ENCODE measurements at regions not wholly inside any gene's neighbourhood (a gene's known extent, or its start where the extent isn't known, plus 50 kb on each side); places are given as distances from the start of the nearest gene placed in this dataset.

DNA sequence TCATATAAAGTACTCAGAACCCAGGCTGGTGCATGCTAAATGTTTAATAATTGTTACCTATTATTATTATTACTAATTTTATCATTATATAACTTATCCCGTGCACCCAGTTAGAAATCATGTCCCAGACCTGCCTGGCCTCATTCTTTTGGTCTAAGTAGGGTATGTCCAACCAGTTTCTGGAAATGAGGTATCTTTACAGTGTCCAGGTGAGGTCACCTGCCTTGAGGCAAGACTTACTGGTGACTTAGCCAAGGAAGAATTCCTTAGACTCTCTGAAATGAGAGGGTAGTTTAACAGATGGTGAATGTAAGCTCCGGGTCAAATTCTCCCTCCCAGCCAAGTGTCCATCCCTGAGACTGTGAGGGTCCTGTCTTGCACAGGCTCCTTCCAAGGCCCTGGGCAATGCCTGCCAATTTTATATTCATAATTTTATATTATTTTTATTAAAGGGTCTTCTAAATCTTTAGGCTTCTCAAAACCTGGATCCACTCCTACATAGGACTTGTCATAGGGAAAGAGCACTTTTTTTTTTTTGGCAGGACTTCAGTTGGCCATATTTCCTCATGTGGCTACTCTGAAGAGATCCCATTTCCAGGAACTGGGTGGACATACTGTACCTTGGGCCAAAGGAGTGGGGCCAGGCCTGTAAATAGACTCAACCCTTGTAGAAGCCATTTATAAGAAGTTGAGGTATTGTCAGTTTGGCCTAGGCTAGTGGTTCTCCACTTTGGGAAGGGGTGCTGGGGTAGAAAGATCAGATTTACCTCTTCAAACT is 96.7 kb upstream of the KCNA3 start:
- Histone ChIP-seq H3K4me3 (no peak overlapping the region), H3K27me3 (no peaks in the 10 kb centered on the region), H3K4me1 (ENCODE audit: insufficient read depth) (no peaks in the 10 kb centered on the region), H3K9me3 (no peaks in the 10 kb centered on the region), H3K36me3 (no peaks in the 10 kb centered on the region), H3K27ac (no peak overlapping the region)
- 76 to 82% (median 76%) methylated on average over 2 of the region's 2 CpGs for WGBS, 3 donors
- DNase-seq = no peak
- TF ChIP-seq EP300 (IDR thresholded peaks at IDR 0.05) = no peak
- TF ChIP-seq, protein P1, sequence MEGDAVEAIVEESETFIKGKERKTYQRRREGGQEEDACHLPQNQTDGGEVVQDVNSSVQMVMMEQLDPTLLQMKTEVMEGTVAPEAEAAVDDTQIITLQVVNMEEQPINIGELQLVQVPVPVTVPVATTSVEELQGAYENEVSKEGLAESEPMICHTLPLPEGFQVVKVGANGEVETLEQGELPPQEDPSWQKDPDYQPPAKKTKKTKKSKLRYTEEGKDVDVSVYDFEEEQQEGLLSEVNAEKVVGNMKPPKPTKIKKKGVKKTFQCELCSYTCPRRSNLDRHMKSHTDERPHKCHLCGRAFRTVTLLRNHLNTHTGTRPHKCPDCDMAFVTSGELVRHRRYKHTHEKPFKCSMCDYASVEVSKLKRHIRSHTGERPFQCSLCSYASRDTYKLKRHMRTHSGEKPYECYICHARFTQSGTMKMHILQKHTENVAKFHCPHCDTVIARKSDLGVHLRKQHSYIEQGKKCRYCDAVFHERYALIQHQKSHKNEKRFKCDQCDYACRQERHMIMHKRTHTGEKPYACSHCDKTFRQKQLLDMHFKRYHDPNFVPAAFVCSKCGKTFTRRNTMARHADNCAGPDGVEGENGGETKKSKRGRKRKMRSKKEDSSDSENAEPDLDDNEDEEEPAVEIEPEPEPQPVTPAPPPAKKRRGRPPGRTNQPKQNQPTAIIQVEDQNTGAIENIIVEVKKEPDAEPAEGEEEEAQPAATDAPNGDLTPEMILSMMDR (IDR thresholded peaks at IDR 0.05) = no peak
- TF ChIP-seq POLR2A (IDR thresholded peaks at IDR 0.05) = no peak
- intact Hi-C loops (cut with DNase I) = no loop called here

- DNase-seq = no peak
- Histone ChIP-seq H3K36me3 (no peaks in the 10 kb centered on the region), H3K27ac (no peak overlapping the region), H3K27me3 (no peaks in the 10 kb centered on the region), H3K4me1 (ENCODE audit: insufficient read depth) (no peaks in the 10 kb centered on the region), H3K9me3 (no peaks in the 10 kb centered on the region), H3K4me3 (no peak overlapping the region)
- TF ChIP-seq, protein P1 (IDR thresholded peaks at IDR 0.05) = no peak
- TF ChIP-seq POLR2A (IDR thresholded peaks at IDR 0.05) (no peak), EP300 (IDR thresholded peaks at IDR 0.05) (no peak)
- 47 to 58% (median 48%) methylated on average over 2 of the region's 2 CpGs for WGBS, 3 donors
- intact Hi-C loops (cut with DNase I) = no loop called here
These were observed 96.1 kb upstream of the KCNA3 start for GRCh38 chr1:110770832-110771231.

GRCh38 chr1:110768605-110769004 is 93.9 kb upstream of the KCNA3 start:
- 41 to 56% (median 43%) methylated on average over 2 of the region's 2 CpGs for WGBS, 3 donors
- Histone ChIP-seq H3K4me3 (no peak overlapping the region), H3K27ac (no peak overlapping the region), H3K27me3 (no peaks in the 10 kb centered on the region), H3K9me3 (no peaks in the 10 kb centered on the region), H3K4me1 (ENCODE audit: insufficient read depth) (no peaks in the 10 kb centered on the region), H3K36me3 (no peaks in the 10 kb centered on the region)
- TF ChIP-seq EP300 (IDR thresholded peaks at IDR 0.05) (no peak), POLR2A (IDR thresholded peaks at IDR 0.05) (no peak)
- TF ChIP-seq, protein P1 (IDR thresholded peaks at IDR 0.05) = no peak
- intact Hi-C loops (cut with DNase I) = loop anchor here (5.0 kb wide), 3 partner anchors 136 to 236 kb away; no protein-coding TSS in a partner anchor
- no peak for DNase-seq

GRCh38 chr1:110766336-110766647 is 91.6 kb upstream of the KCNA3 start:
- 5 to 13% (median 10%) methylated on average over 1 of the region's 1 CpG for WGBS, 3 donors
- Histone ChIP-seq H3K4me3 (no peak overlapping the region), H3K9me3 (no peaks in the 10 kb centered on the region), H3K27ac (no peak overlapping the region), H3K27me3 (no peaks in the 10 kb centered on the region), H3K4me1 (ENCODE audit: insufficient read depth) (no peaks in the 10 kb centered on the region), H3K36me3 (no peaks in the 10 kb centered on the region)
- TF ChIP-seq, protein P1 (IDR thresholded peaks at IDR 0.05) = no peak
- TF ChIP-seq POLR2A (IDR thresholded peaks at IDR 0.05) (no peak), EP300 (IDR thresholded peaks at IDR 0.05) (no peak)
- no peak for DNase-seq
- intact Hi-C loops (cut with DNase I) = loop anchor here (5.0 kb wide), 3 partner anchors 134 to 234 kb away; no protein-coding TSS in a partner anchor
